ENCODE measurements at regions not wholly inside any gene's neighbourhood (a gene's known extent, or its start where the extent isn't known, plus 50 kb on each side); places are given as distances from the start of the nearest gene placed in this dataset.

GRCh38 chr11:35888961-35889360 is 54.9 kb upstream of the LDLRAD3 start:
- BruUV-seq (replicated peaks): no TSS peak
- Histone ChIP-seq H3K4me1 (ENCODE audit: control insufficient read depth, extremely low read depth, insufficient read depth, low read length) (no peaks in the 10 kb centered on the region), H3K79me2 (ENCODE audit: control insufficient read depth, insufficient read depth, low read length) (no peaks in the 10 kb centered on the region), H4K20me1 (replicated peaks; ENCODE audit: control insufficient read depth, extremely low read depth, insufficient read depth, low read length) (no peaks in the 10 kb centered on the region), H3K27me3 (ENCODE audit: control insufficient read depth in 2 of 2, insufficient read depth in 2 of 2, low read length in 2 of 2) (peaks cover 0 to 9% of the 10 kb centered on the region in 2 experiments), H3K27ac (ENCODE audit: insufficient read depth, low read depth, low read length) (no peak overlapping the region), H2AFZ (ENCODE audit: low read depth, low read length) (no peak overlapping the region), H3K4me3 (replicated peaks in 1 of 3; ENCODE audit: insufficient read depth in 1 of 3, low read depth in 1 of 3, low read length in 3 of 3) (no peak overlapping the region), H3K36me3 (ENCODE audit: control insufficient read depth in 2 of 2, extremely low read depth in 1 of 2, insufficient read depth in 2 of 2, low read length in 2 of 2) (no peaks in the 10 kb centered on the region), H3K9ac (replicated peaks; ENCODE audit: extremely low read depth, insufficient read depth, low read length) (no peak overlapping the region), H3K4me2 (ENCODE audit: insufficient read depth, low read length) (no peak overlapping the region), H3K9me3 (replicated peaks; ENCODE audit: control insufficient read depth, insufficient read depth, low read length) (no peaks in the 10 kb centered on the region), H3K9me1 (replicated peaks; ENCODE audit: control insufficient read depth, extremely low read depth, insufficient read depth, low read length) (no peaks in the 10 kb centered on the region)
- CTCF ChIA-PET: interaction anchor here (1.2 to 2.4 kb wide), 3 partner anchors 12 to 370 kb away, joined by 3 to 9 read pairs (median 5); no protein-coding TSS in a partner anchor
- DNase-seq (ENCODE audit: low read depth, low spot score) (no peak), FAIRE-seq (no peak)
- intact Hi-C loops (cut with micrococcal nuclease): no loop called here
- POLR2A ChIA-PET: no interaction called here
- dilution Hi-C loops (cut with MboI; ENCODE audit: extremely low pct_ligation_motif_present, low sequenced_read_pairs): no loop called here
- TF ChIP-seq EZH2 (IDR thresholded peaks at IDR 0.05; ENCODE audit: borderline replicate concordance, low read depth, low read length, severe bottlenecking): no peak

- H3K36me3 ChIP-seq (ENCODE audit: control insufficient read depth in 2 of 2, extremely low read depth in 1 of 2, insufficient read depth in 2 of 2, low read length in 2 of 2): no peaks in the 10 kb centered on the region
- H2AFZ ChIP-seq (ENCODE audit: low read depth, low read length): no peak overlapping the region
- H3K4me3 ChIP-seq (replicated peaks in 1 of 3; ENCODE audit: insufficient read depth in 1 of 3, low read depth in 1 of 3, low read length in 3 of 3): no peak overlapping the region
- no peaks in the 10 kb centered on the region for H4K20me1 ChIP-seq (replicated peaks; ENCODE audit: control insufficient read depth, extremely low read depth, insufficient read depth, low read length)
- H3K79me2 ChIP-seq (ENCODE audit: control insufficient read depth, insufficient read depth, low read length): no peaks in the 10 kb centered on the region
- CTCF ChIA-PET: no interaction called here
- no peak overlapping the region for H3K27ac ChIP-seq (ENCODE audit: insufficient read depth, low read depth, low read length)
- no peaks in the 10 kb centered on the region for H3K9me1 ChIP-seq (replicated peaks; ENCODE audit: control insufficient read depth, extremely low read depth, insufficient read depth, low read length)
- TF ChIP-seq, protein P1, sequence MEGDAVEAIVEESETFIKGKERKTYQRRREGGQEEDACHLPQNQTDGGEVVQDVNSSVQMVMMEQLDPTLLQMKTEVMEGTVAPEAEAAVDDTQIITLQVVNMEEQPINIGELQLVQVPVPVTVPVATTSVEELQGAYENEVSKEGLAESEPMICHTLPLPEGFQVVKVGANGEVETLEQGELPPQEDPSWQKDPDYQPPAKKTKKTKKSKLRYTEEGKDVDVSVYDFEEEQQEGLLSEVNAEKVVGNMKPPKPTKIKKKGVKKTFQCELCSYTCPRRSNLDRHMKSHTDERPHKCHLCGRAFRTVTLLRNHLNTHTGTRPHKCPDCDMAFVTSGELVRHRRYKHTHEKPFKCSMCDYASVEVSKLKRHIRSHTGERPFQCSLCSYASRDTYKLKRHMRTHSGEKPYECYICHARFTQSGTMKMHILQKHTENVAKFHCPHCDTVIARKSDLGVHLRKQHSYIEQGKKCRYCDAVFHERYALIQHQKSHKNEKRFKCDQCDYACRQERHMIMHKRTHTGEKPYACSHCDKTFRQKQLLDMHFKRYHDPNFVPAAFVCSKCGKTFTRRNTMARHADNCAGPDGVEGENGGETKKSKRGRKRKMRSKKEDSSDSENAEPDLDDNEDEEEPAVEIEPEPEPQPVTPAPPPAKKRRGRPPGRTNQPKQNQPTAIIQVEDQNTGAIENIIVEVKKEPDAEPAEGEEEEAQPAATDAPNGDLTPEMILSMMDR (IDR thresholded peaks at IDR 0.05; ENCODE audit: extremely low read depth in 1 of 2, insufficient read depth in 1 of 2, low read depth in 1 of 2, low read length in 2 of 2): no peak
- TF ChIP-seq FOS (IDR thresholded peaks at IDR 0.05; ENCODE audit: borderline replicate concordance, insufficient read depth, low read length) (no peak), POLR2A (IDR thresholded peaks at IDR 0.05; ENCODE audit: low read depth, low read length) (no peak), GATA2 (IDR thresholded peaks at IDR 0.05; ENCODE audit: insufficient read depth, insufficient read length, low read depth, low read length) (no peak), MYC (IDR thresholded peaks at IDR 0.05; ENCODE audit: low read depth, low read length) (no peak), EZH2 (IDR thresholded peaks at IDR 0.05; ENCODE audit: borderline replicate concordance, low read depth, low read length, severe bottlenecking) (no peak), POLR2AphosphoS5 (IDR thresholded peaks at IDR 0.05; ENCODE audit: insufficient read depth, low read depth, low read length) (no peak), JUN (IDR thresholded peaks at IDR 0.05; ENCODE audit: borderline replicate concordance, insufficient read depth, insufficient read length, low read depth) (no peak)
- TF ChIP-seq, protein P2, sequence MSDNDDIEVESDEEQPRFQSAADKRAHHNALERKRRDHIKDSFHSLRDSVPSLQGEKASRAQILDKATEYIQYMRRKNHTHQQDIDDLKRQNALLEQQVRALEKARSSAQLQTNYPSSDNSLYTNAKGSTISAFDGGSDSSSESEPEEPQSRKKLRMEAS (IDR thresholded peaks at IDR 0.05; ENCODE audit: insufficient read depth, insufficient read length): no peak
- intact Hi-C loops (cut with micrococcal nuclease) (no loop called here), dilution Hi-C loops (cut with MboI; ENCODE audit: extremely low pct_ligation_motif_present, low sequenced_read_pairs) (no loop called here)
- no TSS peak for BruUV-seq (replicated peaks)
- no peaks in the 10 kb centered on the region for H3K9me3 ChIP-seq (replicated peaks; ENCODE audit: control insufficient read depth, insufficient read depth, low read length)
- FAIRE-seq (no peak), DNase-seq (ENCODE audit: low read depth, low spot score) (no peak)
- POLR2A ChIA-PET: no interaction called here
- H3K9ac ChIP-seq (replicated peaks; ENCODE audit: extremely low read depth, insufficient read depth, low read length): no peak overlapping the region
- peaks cover 0 to 11% of the 10 kb centered on the region in 2 experiments for H3K27me3 ChIP-seq (ENCODE audit: control insufficient read depth in 2 of 2, insufficient read depth in 2 of 2, low read length in 2 of 2)
- H3K4me1 ChIP-seq (ENCODE audit: control insufficient read depth, extremely low read depth, insufficient read depth, low read length): no peaks in the 10 kb centered on the region
- no peak overlapping the region for H3K4me2 ChIP-seq (ENCODE audit: insufficient read depth, low read length)
These were observed 52.8 kb upstream of the LDLRAD3 start for GRCh38 chr11:35891096-35891495.
